ENCODE measurements at regions not wholly inside any gene's neighbourhood (a gene's known extent, or its start where the extent isn't known, plus 50 kb on each side); places are given as distances from the start of the nearest gene placed in this dataset.

- H3K4me1 Mint-ChIP-seq, result peaks cover 3% of the 10 kb centered on the region
- Histone ChIP-seq H3K4me2 (replicated peaks; ENCODE audit: low read depth, low read length, poor library complexity, severe bottlenecking) (no peak overlapping the region), H3K4me3 (ENCODE audit: control extremely low read depth in 1 of 5, extremely low read depth in 1 of 5, insufficient read depth in 1 of 5, low read depth in 2 of 5, low read length in 4 of 5) (no peak overlapping the region), H3K9me3 (ENCODE audit: control extremely low read depth in 1 of 3, control insufficient read depth in 2 of 3, insufficient read depth in 1 of 3, low read length in 2 of 3) (no peaks in the 10 kb centered on the region), H3K4me1 (ENCODE audit: control insufficient read depth in 2 of 2, insufficient read depth in 2 of 2, low read length in 2 of 2) (no peaks in the 10 kb centered on the region), H3K79me2 (ENCODE audit: control insufficient read depth, insufficient read depth, low read length) (no peaks in the 10 kb centered on the region), H4K20me1 (ENCODE audit: control insufficient read depth, insufficient read depth, low read length, poor library complexity, severe bottlenecking) (no peaks in the 10 kb centered on the region), H3K36me3 (replicated peaks in 1 of 2; ENCODE audit: control extremely low read depth in 1 of 2, control insufficient read depth in 1 of 2, extremely low read depth in 1 of 2, insufficient read depth in 2 of 2, low read length in 1 of 2) (no peaks in the 10 kb centered on the region), H2AFZ (ENCODE audit: insufficient read depth, low read depth, low read length, poor library complexity, severe bottlenecking) (no peak overlapping the region), H3K9ac (ENCODE audit: low read length) (no peak overlapping the region), H3K27ac (ENCODE audit: low read length in 2 of 2) (no peak overlapping the region), H3K27me3 (replicated peaks in 1 of 4; ENCODE audit: control extremely low read depth in 1 of 4, control insufficient read depth in 3 of 4, insufficient read depth in 4 of 4, low read length in 3 of 4) (no peaks in the 10 kb centered on the region)
- no peak overlapping the region for H3K4me3 Mint-ChIP-seq
- H3K27ac Mint-ChIP-seq, result no peak overlapping the region
- intact Hi-C loops (cut with micrococcal nuclease), result no loop called here
- no peak for TF ChIP-seq EZH2 (IDR thresholded peaks at IDR 0.05; ENCODE audit: borderline replicate concordance, insufficient read depth, low read depth, low read length, poor library complexity, severe bottlenecking)
- TF ChIP-seq, protein P1, sequence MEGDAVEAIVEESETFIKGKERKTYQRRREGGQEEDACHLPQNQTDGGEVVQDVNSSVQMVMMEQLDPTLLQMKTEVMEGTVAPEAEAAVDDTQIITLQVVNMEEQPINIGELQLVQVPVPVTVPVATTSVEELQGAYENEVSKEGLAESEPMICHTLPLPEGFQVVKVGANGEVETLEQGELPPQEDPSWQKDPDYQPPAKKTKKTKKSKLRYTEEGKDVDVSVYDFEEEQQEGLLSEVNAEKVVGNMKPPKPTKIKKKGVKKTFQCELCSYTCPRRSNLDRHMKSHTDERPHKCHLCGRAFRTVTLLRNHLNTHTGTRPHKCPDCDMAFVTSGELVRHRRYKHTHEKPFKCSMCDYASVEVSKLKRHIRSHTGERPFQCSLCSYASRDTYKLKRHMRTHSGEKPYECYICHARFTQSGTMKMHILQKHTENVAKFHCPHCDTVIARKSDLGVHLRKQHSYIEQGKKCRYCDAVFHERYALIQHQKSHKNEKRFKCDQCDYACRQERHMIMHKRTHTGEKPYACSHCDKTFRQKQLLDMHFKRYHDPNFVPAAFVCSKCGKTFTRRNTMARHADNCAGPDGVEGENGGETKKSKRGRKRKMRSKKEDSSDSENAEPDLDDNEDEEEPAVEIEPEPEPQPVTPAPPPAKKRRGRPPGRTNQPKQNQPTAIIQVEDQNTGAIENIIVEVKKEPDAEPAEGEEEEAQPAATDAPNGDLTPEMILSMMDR (IDR thresholded peaks at IDR 0.05), result no peak
- DNase-seq (no peak), ATAC-seq (ENCODE audit: low read depth) (no peak)
- no peaks in the 10 kb centered on the region for H3K9me3 Mint-ChIP-seq (ENCODE audit: insufficient read depth)
- no peaks in the 10 kb centered on the region for H3K27me3 Mint-ChIP-seq
- WGBS (ENCODE audit: insufficient coverage), result 80% methylated on average over 1 of the region's 2 CpGs
- ChIA-PET POLR2A (no interaction called here), CTCF (no interaction called here)
Measured at GRCh38 chr6:51559059-51559458, 528.4 kb downstream of the PKHD1 start.

- ChIA-PET CTCF (no interaction called here), POLR2A (no interaction called here)
- WGBS (ENCODE audit: insufficient coverage), result no CpG with 5 or more reads among the region's 1 CpG
- H3K36me3 ChIP-seq (replicated peaks in 1 of 2; ENCODE audit: control extremely low read depth in 1 of 2, control insufficient read depth in 1 of 2, extremely low read depth in 1 of 2, insufficient read depth in 2 of 2, low read length in 1 of 2), result no peaks in the 10 kb centered on the region
- no peaks in the 10 kb centered on the region for H3K79me2 ChIP-seq (ENCODE audit: control insufficient read depth, insufficient read depth, low read length)
- H3K27me3 ChIP-seq (replicated peaks in 1 of 4; ENCODE audit: control extremely low read depth in 1 of 4, control insufficient read depth in 3 of 4, insufficient read depth in 4 of 4, low read length in 3 of 4), result no peaks in the 10 kb centered on the region
- DNase-seq, result no peak
- no peak for ATAC-seq (ENCODE audit: low read depth)
- no peaks in the 10 kb centered on the region for H3K9me3 ChIP-seq (ENCODE audit: control extremely low read depth in 1 of 3, control insufficient read depth in 2 of 3, insufficient read depth in 1 of 3, low read length in 2 of 3)
- no peaks in the 10 kb centered on the region for H4K20me1 ChIP-seq (ENCODE audit: control insufficient read depth, insufficient read depth, low read length, poor library complexity, severe bottlenecking)
- no peak overlapping the region for H3K4me3 ChIP-seq (ENCODE audit: control extremely low read depth in 1 of 5, extremely low read depth in 1 of 5, insufficient read depth in 1 of 5, low read depth in 2 of 5, low read length in 4 of 5)
- Mint-ChIP-seq H3K27me3 (no peaks in the 10 kb centered on the region), H3K4me1 (peaks cover 3% of the 10 kb centered on the region), H3K9me3 (ENCODE audit: insufficient read depth) (no peaks in the 10 kb centered on the region), H3K27ac (no peak overlapping the region), H3K4me3 (no peak overlapping the region)
- H2AFZ ChIP-seq (ENCODE audit: insufficient read depth, low read depth, low read length, poor library complexity, severe bottlenecking), result no peak overlapping the region
- intact Hi-C loops (cut with micrococcal nuclease), result no loop called here
- H3K4me2 ChIP-seq (replicated peaks; ENCODE audit: low read depth, low read length, poor library complexity, severe bottlenecking), result no peak overlapping the region
- no peak overlapping the region for H3K27ac ChIP-seq (ENCODE audit: low read length in 2 of 2)
- H3K4me1 ChIP-seq (ENCODE audit: control insufficient read depth in 2 of 2, insufficient read depth in 2 of 2, low read length in 2 of 2), result no peaks in the 10 kb centered on the region
- no peak for TF ChIP-seq EZH2 (IDR thresholded peaks at IDR 0.05; ENCODE audit: borderline replicate concordance, insufficient read depth, low read depth, low read length, poor library complexity, severe bottlenecking)
- TF ChIP-seq, protein P1 (IDR thresholded peaks at IDR 0.05), result no peak
- no peak overlapping the region for H3K9ac ChIP-seq (ENCODE audit: low read length)
Measured at GRCh38 chr6:51562198-51562597, 525.2 kb downstream of the PKHD1 start.

Small RNA genes lying in the stretch of these regions (small RNA-seq; reads per million reads assigned to genes)
- 1.1 reads per million for gene RF00572 (ENCODE audit: insufficient read length, low read depth, low replicate concordance)

All from B cell (primary cell).